Kidney epithelial cell (primary cell): ENCODE measurements at regions not wholly inside any gene's neighbourhood (a gene's known extent, or its start where the extent isn't known, plus 50 kb on each side); places are given as distances from the start of the nearest gene placed in this dataset.

ENCODE experiments used
- DNase-seq: peaks from one replicate; pipeline ENCODE4 v3.0.0-alpha.2; 2010; ENCODE audit warnings: low read depth
- H3K27me3 ChIP-seq: 2 replicates; pipeline ENCODE4 v1.6.0; 2011; ENCODE audit warnings: low read length; ENCODE audit not compliant: control insufficient read depth, insufficient read depth
- H3K36me3 ChIP-seq: 2 replicates; pipeline ENCODE4 v1.5.1; 2011; ENCODE audit warnings: low read length; ENCODE audit not compliant: control insufficient read depth, insufficient read depth
- H3K4me3 ChIP-seq: 2 replicates; pipeline ENCODE4 v1.5.1; 2011; ENCODE audit warnings: low read depth, mild to moderate bottlenecking, control low read depth, low read length
- TF ChIP-seq, protein P1 (sequence below): IDR thresholded peaks from 2 replicates; pipeline ENCODE4 v1.5.1; 2011; ENCODE audit warnings: mild to moderate bottlenecking, moderate library complexity, low read length, control low read depth, inconsistent platforms; ENCODE audit not compliant: insufficient read depth, poor library complexity, severe bottlenecking

- no peak for DNase-seq
- TF ChIP-seq, protein P1, sequence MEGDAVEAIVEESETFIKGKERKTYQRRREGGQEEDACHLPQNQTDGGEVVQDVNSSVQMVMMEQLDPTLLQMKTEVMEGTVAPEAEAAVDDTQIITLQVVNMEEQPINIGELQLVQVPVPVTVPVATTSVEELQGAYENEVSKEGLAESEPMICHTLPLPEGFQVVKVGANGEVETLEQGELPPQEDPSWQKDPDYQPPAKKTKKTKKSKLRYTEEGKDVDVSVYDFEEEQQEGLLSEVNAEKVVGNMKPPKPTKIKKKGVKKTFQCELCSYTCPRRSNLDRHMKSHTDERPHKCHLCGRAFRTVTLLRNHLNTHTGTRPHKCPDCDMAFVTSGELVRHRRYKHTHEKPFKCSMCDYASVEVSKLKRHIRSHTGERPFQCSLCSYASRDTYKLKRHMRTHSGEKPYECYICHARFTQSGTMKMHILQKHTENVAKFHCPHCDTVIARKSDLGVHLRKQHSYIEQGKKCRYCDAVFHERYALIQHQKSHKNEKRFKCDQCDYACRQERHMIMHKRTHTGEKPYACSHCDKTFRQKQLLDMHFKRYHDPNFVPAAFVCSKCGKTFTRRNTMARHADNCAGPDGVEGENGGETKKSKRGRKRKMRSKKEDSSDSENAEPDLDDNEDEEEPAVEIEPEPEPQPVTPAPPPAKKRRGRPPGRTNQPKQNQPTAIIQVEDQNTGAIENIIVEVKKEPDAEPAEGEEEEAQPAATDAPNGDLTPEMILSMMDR = no peak
- no peaks in the 10 kb centered on the region for H3K36me3 ChIP-seq
- H3K27me3 ChIP-seq = no peaks in the 10 kb centered on the region
- no peak overlapping the region for H3K4me3 ChIP-seq
Measured at GRCh38 chr4:181710143-181710542, 533.1 kb upstream of the TENM3 start.

GRCh38 chr4:181711387-181711786 is 531.8 kb upstream of the TENM3 start:
- TF ChIP-seq, protein P1 = no peak
- H3K27me3 ChIP-seq = no peaks in the 10 kb centered on the region

DNA sequence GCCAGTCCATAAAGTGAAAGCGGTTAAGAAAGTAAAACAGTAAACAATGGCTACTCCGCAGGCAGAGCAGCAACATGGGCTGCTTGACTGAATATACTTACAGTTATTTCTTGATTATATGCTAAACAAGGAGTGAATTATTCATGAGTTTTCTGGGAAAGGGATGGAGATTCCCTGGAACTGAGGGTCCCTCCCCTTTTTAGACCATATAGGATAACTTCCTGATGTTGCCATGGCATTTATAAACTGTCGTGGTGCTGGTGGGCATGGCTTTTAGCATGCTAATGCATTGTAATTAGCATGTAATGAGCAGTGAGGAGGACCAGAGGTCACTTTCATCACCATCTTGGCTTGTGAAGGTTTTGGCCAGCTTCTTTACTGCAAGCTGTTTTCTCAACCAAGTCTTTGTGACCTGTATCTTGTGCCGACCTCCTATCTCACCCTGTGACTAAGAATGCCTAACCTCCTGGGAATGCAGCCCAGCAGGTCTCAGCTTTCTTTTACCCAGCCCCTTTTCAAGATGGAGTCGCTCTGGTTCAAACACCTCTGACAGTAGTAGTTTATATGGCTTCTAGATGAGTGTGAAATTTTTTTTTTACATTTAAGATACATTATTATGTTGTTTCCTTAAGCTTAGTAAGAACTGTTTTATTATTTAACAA is 514.8 kb upstream of the TENM3 start:
- no peak for DNase-seq
- Histone ChIP-seq H3K4me3 (no peak overlapping the region), H3K27me3 (no peaks in the 10 kb centered on the region), H3K36me3 (no peaks in the 10 kb centered on the region)
- TF ChIP-seq, protein P1 = no peak

More at GRCh38 chr4:181711387-181711786, 531.8 kb upstream of the TENM3 start:
- no peak for DNase-seq
- Histone ChIP-seq H3K4me3 (no peak overlapping the region), H3K36me3 (no peaks in the 10 kb centered on the region)

- no peaks in the 10 kb centered on the region for H3K27me3 ChIP-seq
- TF ChIP-seq, protein P1 = no peak
- DNase-seq = no peak
- no peak overlapping the region for H3K4me3 ChIP-seq
- H3K36me3 ChIP-seq = no peaks in the 10 kb centered on the region
Measured at GRCh38 chr4:181731900-181732299, 511.3 kb upstream of the TENM3 start.

- TF ChIP-seq, protein P1 = no peak
- Histone ChIP-seq H3K27me3 (no peaks in the 10 kb centered on the region), H3K4me3 (no peak overlapping the region), H3K36me3 (no peaks in the 10 kb centered on the region)
- DNase-seq = no peak
Measured at GRCh38 chr4:181737744-181738143, 505.5 kb upstream of the TENM3 start.

DNA sequence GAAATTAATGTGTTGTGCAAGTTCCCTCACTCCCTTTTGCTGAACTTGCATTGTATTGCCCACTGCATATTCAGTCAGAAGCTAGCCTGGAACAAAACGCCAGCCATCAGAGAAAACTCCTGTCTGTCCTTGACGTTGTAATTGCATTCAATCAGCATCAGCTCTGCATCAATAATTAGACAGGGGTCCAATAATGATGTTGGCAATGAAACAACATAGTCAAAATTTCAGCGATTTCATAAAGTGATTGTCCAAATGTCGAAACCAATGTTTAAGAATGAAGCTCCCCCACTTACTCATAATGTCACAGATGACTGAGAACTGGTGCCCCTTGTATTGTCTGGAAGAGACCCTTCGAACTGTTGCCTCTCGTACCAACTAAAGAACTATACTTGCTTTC is 504.2 kb upstream of the TENM3 start:
- DNase-seq = no peak
- TF ChIP-seq, protein P1 = no peak

More for the DNA sequence above, 504.2 kb upstream of the TENM3 start:
- Histone ChIP-seq H3K4me3 (no peak overlapping the region), H3K36me3 (no peaks in the 10 kb centered on the region), H3K27me3 (no peaks in the 10 kb centered on the region)
